ENCODE measurements at regions not wholly inside any gene's neighbourhood (a gene's known extent, or its start where the extent isn't known, plus 50 kb on each side); places are given as distances from the start of the nearest gene placed in this dataset.

- DNase-seq, result peak; percentile 60
Observed at GRCh38 chr12:89051065-89051677, 301.1 kb downstream of the DUSP6 start.

- DNase-seq, result no peak
Observed at GRCh38 chr12:89047856-89048418, 304.4 kb downstream of the DUSP6 start.

GRCh38 chr12:89041078-89041477, 311.2 kb downstream of the DUSP6 start:
- DNase-seq, result no peak

GRCh38 chr12:89040146-89040964, 311.9 kb downstream of the DUSP6 start:
- no peak for DNase-seq

- no peak for DNase-seq
Observed at GRCh38 chr12:89038831-89039512, 313.3 kb downstream of the DUSP6 start.

- no peak for DNase-seq
Observed at GRCh38 chr12:89033062-89033461, 319.2 kb downstream of the DUSP6 start.

- no peak for DNase-seq
Observed at GRCh38 chr12:89029961-89030360, 322.3 kb downstream of the DUSP6 start.

- DNase-seq, result no peak
Observed at GRCh38 chr12:89024580-89024979, 327.7 kb downstream of the DUSP6 start.

- DNase-seq, result no peak
Observed at GRCh38 chr12:89023936-89024335, 328.4 kb downstream of the DUSP6 start.

- DNase-seq, result no peak
Observed at GRCh38 chr12:89020689-89021088, 331.6 kb downstream of the DUSP6 start.

- DNase-seq, result no peak
Observed at GRCh38 chr12:89020121-89020480, 332.2 kb downstream of the DUSP6 start.

GRCh38 chr12:89019439-89020120, 332.7 kb downstream of the DUSP6 start:
- peak; percentile 89 for DNase-seq

- peak; percentile 79 for DNase-seq
Observed at GRCh38 chr12:89016970-89017778, 335.1 kb downstream of the DUSP6 start.

- DNase-seq, result no peak
Observed at GRCh38 chr12:89015419-89015818, 336.9 kb downstream of the DUSP6 start.

- no peak for DNase-seq
Observed at GRCh38 chr12:88998421-88998820, 353.9 kb downstream of the DUSP6 start.

- no peak for DNase-seq
Observed at GRCh38 chr12:88996200-88996788, 356.0 kb downstream of the DUSP6 start.

GRCh38 chr12:88994971-88995370, 357.3 kb downstream of the DUSP6 start:
- DNase-seq, result no peak

- no peak for DNase-seq
Observed at GRCh38 chr12:88994537-88994936, 357.8 kb downstream of the DUSP6 start.

- peak; percentile 68 for DNase-seq
Observed at GRCh38 chr12:88993651-88994050, 358.6 kb downstream of the DUSP6 start.

GRCh38 chr12:88986056-88986455, 366.2 kb downstream of the DUSP6 start:
- DNase-seq, result no peak

- peak; percentile 40 for DNase-seq
Observed at GRCh38 chr12:88985631-88986030, 366.7 kb downstream of the DUSP6 start.

- no peak for DNase-seq
Observed at GRCh38 chr12:88985011-88985410, 367.3 kb downstream of the DUSP6 start.
